Omental fat pad (tissue), 3 donors: ENCODE measurements at regions not wholly inside any gene's neighbourhood (a gene's known extent, or its start where the extent isn't known, plus 50 kb on each side); places are given as distances from the start of the nearest gene placed in this dataset.

Experiments
- ATAC-seq: fragments of 150-250 bp; one replicate; pipeline ENCODE4 v1.9.1; 2016; ENCODE audit warnings: mild to moderate bottlenecking, moderate library complexity; ENCODE audit not compliant: low FRiP score
- DNase-seq: peaks from one replicate; pipeline ENCODE4 v3.0.0-alpha.2; 2019; ENCODE audit warnings: low spot score
- TF ChIP-seq, protein P1 (sequence below), 3 donors: fragments of 450-650 bp; IDR thresholded peaks; one replicate each; pipeline ENCODE4 v1.5.1; 2016 to 2017; ENCODE audit warnings: antibody characterized with exemption in 3 of 3, mild to moderate bottlenecking in 3 of 3, moderate library complexity in 2 of 3

DNA sequence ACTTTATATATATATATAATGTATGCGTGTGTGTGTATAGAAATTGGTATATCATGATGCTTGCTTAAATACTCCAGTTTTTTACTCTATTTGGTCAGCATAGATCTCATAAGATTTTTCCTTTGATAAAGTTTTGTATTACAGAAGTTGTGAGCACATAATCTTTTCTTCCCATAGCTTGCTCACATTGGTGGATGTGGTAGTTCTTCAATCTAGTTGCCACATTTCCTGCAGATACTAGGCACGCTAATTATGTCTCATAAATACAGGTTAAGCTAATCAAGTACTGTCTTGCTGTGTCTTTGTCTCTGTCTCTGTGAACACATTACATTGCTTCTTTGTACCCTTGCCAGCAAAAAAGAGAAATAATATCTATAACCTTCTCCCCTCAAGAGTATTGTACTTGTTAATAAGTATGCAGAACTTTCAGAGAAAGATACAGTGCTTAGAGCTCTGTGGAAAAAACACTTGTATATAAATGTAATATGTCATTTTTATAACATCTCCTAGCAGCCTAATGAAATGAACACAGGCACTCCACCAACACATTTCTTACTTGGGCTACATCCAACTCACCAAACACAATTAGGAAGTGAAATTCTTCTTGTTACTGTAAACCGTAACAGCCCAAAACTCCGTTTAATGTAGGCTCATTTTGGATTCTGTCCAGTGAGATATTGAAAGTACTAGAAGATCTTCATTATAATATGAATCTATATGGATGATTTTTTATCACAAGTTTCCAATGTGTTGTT, 306.7 kb upstream of the SLC8A1 start:
- TF ChIP-seq, protein P1, sequence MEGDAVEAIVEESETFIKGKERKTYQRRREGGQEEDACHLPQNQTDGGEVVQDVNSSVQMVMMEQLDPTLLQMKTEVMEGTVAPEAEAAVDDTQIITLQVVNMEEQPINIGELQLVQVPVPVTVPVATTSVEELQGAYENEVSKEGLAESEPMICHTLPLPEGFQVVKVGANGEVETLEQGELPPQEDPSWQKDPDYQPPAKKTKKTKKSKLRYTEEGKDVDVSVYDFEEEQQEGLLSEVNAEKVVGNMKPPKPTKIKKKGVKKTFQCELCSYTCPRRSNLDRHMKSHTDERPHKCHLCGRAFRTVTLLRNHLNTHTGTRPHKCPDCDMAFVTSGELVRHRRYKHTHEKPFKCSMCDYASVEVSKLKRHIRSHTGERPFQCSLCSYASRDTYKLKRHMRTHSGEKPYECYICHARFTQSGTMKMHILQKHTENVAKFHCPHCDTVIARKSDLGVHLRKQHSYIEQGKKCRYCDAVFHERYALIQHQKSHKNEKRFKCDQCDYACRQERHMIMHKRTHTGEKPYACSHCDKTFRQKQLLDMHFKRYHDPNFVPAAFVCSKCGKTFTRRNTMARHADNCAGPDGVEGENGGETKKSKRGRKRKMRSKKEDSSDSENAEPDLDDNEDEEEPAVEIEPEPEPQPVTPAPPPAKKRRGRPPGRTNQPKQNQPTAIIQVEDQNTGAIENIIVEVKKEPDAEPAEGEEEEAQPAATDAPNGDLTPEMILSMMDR (IDR thresholded peaks at IDR 0.05) = no peak
- ATAC-seq (no peak), DNase-seq (no peak)

DNA sequence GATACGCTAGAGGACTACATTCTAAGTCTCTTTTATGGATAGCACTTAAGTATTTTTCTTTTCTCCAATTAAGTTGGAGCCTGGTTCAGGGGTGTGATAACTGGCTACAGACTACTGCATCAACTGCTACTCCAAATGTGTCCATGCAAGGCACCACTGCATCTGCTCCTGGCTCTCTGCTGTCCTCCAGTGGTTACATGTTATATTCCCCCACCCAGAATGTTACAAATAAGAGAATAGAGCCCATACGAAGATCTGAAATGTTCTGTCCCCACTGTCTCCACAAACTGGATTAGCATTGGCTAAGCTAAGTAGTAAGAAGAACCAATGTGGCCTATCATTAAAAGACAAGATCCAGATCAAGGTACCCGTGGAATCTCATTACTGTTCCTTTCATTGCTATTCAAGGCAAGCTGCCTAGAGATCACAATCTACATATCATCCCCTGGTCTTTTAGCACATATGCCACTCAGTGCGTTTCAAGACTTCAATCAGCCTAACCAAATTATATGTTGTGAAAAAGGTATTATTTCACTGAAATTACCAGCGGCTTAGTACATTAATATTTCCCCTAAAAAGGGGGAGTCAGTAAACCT, 308.3 kb upstream of the SLC8A1 start:
- DNase-seq = no peak

GRCh38 chr2:40773291-40773690, 321.4 kb upstream of the SLC8A1 start:
- no peak for DNase-seq
- TF ChIP-seq, protein P1 (IDR thresholded peaks at IDR 0.05) = no peak
- no peak for ATAC-seq

More for the DNA sequence above, 308.3 kb upstream of the SLC8A1 start:
- TF ChIP-seq, protein P1 (IDR thresholded peaks at IDR 0.05) = peak in 1 of 3 donors; percentile 7
- ATAC-seq = no peak

DNA sequence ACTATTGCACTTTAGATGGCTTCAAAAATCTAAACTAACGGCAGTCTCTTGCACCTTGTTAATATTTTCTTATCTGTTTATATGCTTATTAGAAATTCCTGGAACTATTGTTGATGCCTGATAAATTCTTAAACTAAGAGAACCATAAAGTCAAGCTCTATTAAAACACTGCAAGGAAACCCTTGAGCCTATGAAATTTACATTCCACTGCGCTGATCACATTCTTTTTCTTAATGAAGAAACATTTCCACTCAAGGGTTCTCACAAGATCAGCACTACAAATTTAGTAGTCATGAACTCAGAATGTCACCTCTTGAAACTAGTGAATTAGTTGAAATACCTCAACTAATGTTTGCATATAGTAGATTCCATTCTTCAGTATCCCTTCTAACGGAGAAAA, 331.8 kb upstream of the SLC8A1 start:
- no peak for DNase-seq
- TF ChIP-seq, protein P1 (IDR thresholded peaks at IDR 0.05) = no peak
- no peak for ATAC-seq

- no peak for DNase-seq
- TF ChIP-seq, protein P1 (IDR thresholded peaks at IDR 0.05) = no peak
- ATAC-seq = no peak
Measured at GRCh38 chr2:40786636-40787035, 334.7 kb upstream of the SLC8A1 start.

- DNase-seq (no peak), ATAC-seq (no peak)
Measured at GRCh38 chr2:40797120-40797519, 345.2 kb upstream of the SLC8A1 start.

More at GRCh38 chr2:40797120-40797519, 345.2 kb upstream of the SLC8A1 start:
- TF ChIP-seq, protein P1 (IDR thresholded peaks at IDR 0.05) = no peak
